B cell (primary cell): ENCODE measurements at regions not wholly inside any gene's neighbourhood (a gene's known extent, or its start where the extent isn't known, plus 50 kb on each side); places are given as distances from the start of the nearest gene placed in this dataset.

ENCODE experiments used
- ATAC-seq: fragments of 200-7000 bp; cut with Tn5 transposase; one replicate; pipeline ENCODE4 v1.10.0; 2021; ENCODE audit warnings: low read depth, mild to moderate bottlenecking, moderate number of reproducible peaks, moderate library complexity
- CTCF ChIA-PET: fragments of 350-600 bp; sonication (Branson Sonifier 250); formaldehyde crosslinking; loops from one replicate; lab custom pipeline; 2021; ENCODE audit warnings: antibody characterized with exemption, inconsistent platforms; lab: Charles Lee
- POLR2A ChIA-PET: fragments of 350-600 bp; sonication (Branson Sonifier 250); formaldehyde crosslinking; loops from one replicate; lab custom pipeline; 2021; ENCODE audit warnings: antibody characterized with exemption; lab: Charles Lee
- DNase-seq: peaks from one replicate; pipeline ENCODE4 v3.0.0; 2013
- H2AFZ ChIP-seq: 2 replicates; pipeline ENCODE4 v1.6.1; 2012; ENCODE audit warnings: mild to moderate bottlenecking, low read depth, low read length; ENCODE audit not compliant: insufficient read depth, poor library complexity, severe bottlenecking
- H3K27ac ChIP-seq, 2 donors: 1 replicate in 1 of 2; 2 replicates in 1 of 2; pipeline ENCODE4 v1.5.1; 2012 to 2013; ENCODE audit warnings: low read length in 2 of 2, mild to moderate bottlenecking in 2 of 2, moderate library complexity in 1 of 2
- H3K27me3 ChIP-seq, 4 experiments: fragments of 200-600 bp in 1 of 4; sonication (generic) in 1 of 4; replicated peaks in 1 of 4; 1 replicate in 2 of 4; 2 replicates in 2 of 4; pipeline versions ENCODE4 v1.6.1 to v1.7.0; 2013 to 2016; ENCODE audit warnings: low read length in 3 of 4, mild to moderate bottlenecking in 2 of 4, mixed read lengths in 1 of 4, moderate library complexity in 1 of 4; ENCODE audit not compliant: insufficient read depth in 4 of 4, control insufficient read depth in 3 of 4; ENCODE audit errors: control extremely low read depth in 1 of 4
- H3K36me3 ChIP-seq, 2 experiments: replicated peaks in 1 of 2; 1 replicate in 1 of 2; 2 replicates in 1 of 2; pipeline versions ENCODE4 v1.6.1 to v1.7.1; 2013; ENCODE audit warnings: low read length in 1 of 2; ENCODE audit not compliant: insufficient read depth in 2 of 2, control insufficient read depth in 1 of 2; ENCODE audit errors: control extremely low read depth in 1 of 2, extremely low read depth in 1 of 2
- H3K4me1 ChIP-seq, 2 donors: fragments of 200-600 bp in 1 of 2; sonication (generic) in 1 of 2; 1 replicate in 1 of 2; 2 replicates in 1 of 2; pipeline versions ENCODE4 v1.5.1 to v1.6.1; 2013 to 2017; ENCODE audit warnings: low read length in 2 of 2; ENCODE audit not compliant: control insufficient read depth in 2 of 2, insufficient read depth in 2 of 2
- H3K4me2 ChIP-seq: replicated peaks from 2 replicates; pipeline ENCODE3; 2012; ENCODE audit warnings: mild to moderate bottlenecking, low read depth, low read length; ENCODE audit not compliant: poor library complexity, severe bottlenecking
- H3K4me3 ChIP-seq, 5 experiments: fragments of 200-600 bp in 1 of 5; sonication (generic) in 1 of 5; 1 replicate in 3 of 5; 2 replicates in 2 of 5; pipeline versions ENCODE4 v1.5.1 to v1.7.0; 2011 to 2016; ENCODE audit warnings: low read length in 4 of 5, mild to moderate bottlenecking in 4 of 5, low read depth in 2 of 5, control low read depth in 1 of 5, moderate library complexity in 1 of 5; ENCODE audit not compliant: insufficient read depth in 1 of 5; ENCODE audit errors: control extremely low read depth in 1 of 5, extremely low read depth in 1 of 5
- H3K79me2 ChIP-seq: fragments of 200-600 bp; sonication (generic); one replicate; pipeline ENCODE4 v1.6.0; 2016; ENCODE audit warnings: low read length; ENCODE audit not compliant: control insufficient read depth, insufficient read depth
- H3K9ac ChIP-seq: fragments of 200-600 bp; sonication (generic); 2 replicates; pipeline ENCODE4 v1.6.1; 2017; ENCODE audit warnings: mild to moderate bottlenecking, low read length, moderate library complexity
- H3K9me3 ChIP-seq, 3 donors: one replicate each; pipeline versions ENCODE4 v1.6.1 to v1.7.1; 2013; ENCODE audit warnings: low read length in 2 of 3; ENCODE audit not compliant: control insufficient read depth in 2 of 3, insufficient read depth in 1 of 3; ENCODE audit errors: control extremely low read depth in 1 of 3
- H4K20me1 ChIP-seq: 2 replicates; pipeline ENCODE4 v1.6.0; 2012; ENCODE audit warnings: mild to moderate bottlenecking, low read length; ENCODE audit not compliant: insufficient read depth, control insufficient read depth, poor library complexity, severe bottlenecking
- H3K27ac Mint-ChIP-seq: one replicate; pipeline ENCODE4 v1.8.0; 2021; ENCODE audit warnings: mixed read lengths
- H3K27me3 Mint-ChIP-seq: one replicate; pipeline ENCODE4 v1.8.0; 2021; ENCODE audit warnings: mixed read lengths
- H3K4me1 Mint-ChIP-seq: one replicate; pipeline ENCODE4 v1.8.0; 2021; ENCODE audit warnings: mixed read lengths
- H3K4me3 Mint-ChIP-seq: one replicate; pipeline ENCODE4 v1.8.0; 2021; ENCODE audit warnings: mixed read lengths
- H3K9me3 Mint-ChIP-seq: one replicate; pipeline ENCODE4 v1.8.0; 2022; ENCODE audit warnings: mixed read lengths; ENCODE audit not compliant: insufficient read depth
- CTCF ChIP-seq: fragments of 200-600 bp; IDR thresholded peaks from one replicate; pipeline ENCODE4 v1.8.0; 2022; ENCODE audit warnings: antibody characterized with exemption, mild to moderate bottlenecking
- EZH2 ChIP-seq: IDR thresholded peaks from 2 replicates; pipeline ENCODE4 v1.6.1; 2012; ENCODE audit warnings: borderline replicate concordance, low read depth, mild to moderate bottlenecking, moderate library complexity, low read length; ENCODE audit not compliant: insufficient read depth, poor library complexity, severe bottlenecking
- WGBS: methylation state at CpG from one replicate; pipeline ENCODE4 v1.1.5; 2013; ENCODE audit warnings: missing lambda C conversion rate; ENCODE audit not compliant: insufficient coverage; 5-methylcytosine and 5-hydroxymethylcytosine counted together
- intact Hi-C: fragments of 100-400 bp; cut with micrococcal nuclease; formaldehyde crosslinking; loops from one replicate; pipeline ENCODE4 v1.10.0; 2022

DNA sequence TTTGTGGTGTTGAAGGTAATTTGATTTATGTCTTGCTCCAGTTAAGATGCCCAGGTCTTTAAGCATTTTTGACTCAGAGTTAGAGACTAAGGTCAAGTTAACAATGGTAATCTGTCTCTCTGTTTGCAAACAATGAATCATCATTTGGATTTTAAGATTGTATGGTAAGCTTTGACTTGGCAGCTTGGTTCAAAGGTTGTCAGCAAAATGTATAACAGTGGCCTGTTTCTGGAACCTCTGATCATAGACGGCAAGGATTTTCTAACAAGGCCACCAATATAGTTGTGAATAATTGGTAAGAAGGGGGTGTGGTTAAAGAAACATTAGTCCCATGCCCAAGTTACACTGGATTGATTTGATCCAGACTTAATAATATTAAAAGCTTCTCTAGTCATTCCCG lies 775.2 kb upstream of the GOLIM4 start:
- H3K4me1 Mint-ChIP-seq, result no peaks in the 10 kb centered on the region
- no peak for DNase-seq
- intact Hi-C loops, result no loop called here
- ChIA-PET CTCF (interaction anchor here (1.7 kb wide), 1 partner anchor 9 kb away, joined by 4 read pairs; no protein-coding TSS in a partner anchor), POLR2A (no interaction called here)
- no peak overlapping the region for H3K4me3 Mint-ChIP-seq
- no peak overlapping the region for H3K4me2 ChIP-seq
- H2AFZ ChIP-seq, result no peak overlapping the region
- no peaks in the 10 kb centered on the region for H3K27me3 ChIP-seq
- H3K4me3 ChIP-seq, result no peak overlapping the region
- ATAC-seq, result no peak
- H3K27ac ChIP-seq, result no peak overlapping the region
- no peaks in the 10 kb centered on the region for H3K36me3 ChIP-seq
- no peaks in the 10 kb centered on the region for H4K20me1 ChIP-seq
- H3K79me2 ChIP-seq, result no peaks in the 10 kb centered on the region
- H3K27me3 Mint-ChIP-seq, result peaks cover 4% of the 10 kb centered on the region
- no peaks in the 10 kb centered on the region for H3K9me3 Mint-ChIP-seq
- no peak overlapping the region for H3K27ac Mint-ChIP-seq
- TF ChIP-seq EZH2, result no peak
- no peak for TF ChIP-seq CTCF
- H3K9ac ChIP-seq, result no peak overlapping the region
- whole genome bisulfite sequencing, result no CpG with 5 or more reads among the region's 2 CpGs
- H3K9me3 ChIP-seq, result no peaks in the 10 kb centered on the region
- no peaks in the 10 kb centered on the region for H3K4me1 ChIP-seq

- Histone ChIP-seq H3K9me3 (no peaks in the 10 kb centered on the region), H3K27ac (no peak overlapping the region), H3K4me3 (no peak overlapping the region), H2AFZ (no peak overlapping the region), H4K20me1 (no peaks in the 10 kb centered on the region), H3K36me3 (no peaks in the 10 kb centered on the region), H3K9ac (no peak overlapping the region), H3K4me1 (no peaks in the 10 kb centered on the region), H3K4me2 (no peak overlapping the region), H3K79me2 (no peaks in the 10 kb centered on the region), H3K27me3 (no peaks in the 10 kb centered on the region)
- TF ChIP-seq CTCF (peak; percentile 82), EZH2 (no peak)
- DNase-seq (peak; percentile 11), ATAC-seq (no peak)
- POLR2A ChIA-PET, result no interaction called here
- CTCF ChIA-PET, result interaction anchor here (0.5 to 3.3 kb wide), 10 partner anchors 8 to 879 kb away, joined by 3 to 18 read pairs (median 4); no protein-coding TSS in a partner anchor
- Mint-ChIP-seq H3K4me1 (no peaks in the 10 kb centered on the region), H3K27ac (no peak overlapping the region), H3K9me3 (no peaks in the 10 kb centered on the region), H3K27me3 (peaks cover 4% of the 10 kb centered on the region), H3K4me3 (no peak overlapping the region)
- intact Hi-C loops, result no loop called here
- no CpG with 5 or more reads among the region's 1 CpG for WGBS
These were observed 769.4 kb upstream of the GOLIM4 start for GRCh38 chr3:168865022-168865551.
